GM19372 (cell line): ENCODE measurements at regions not wholly inside any gene's neighbourhood (a gene's known extent, or its start where the extent isn't known, plus 50 kb on each side); places are given as distances from the start of the nearest gene placed in this dataset.

Source experiments
- ATAC-seq: cut with Tn5 transposase; IDR thresholded peaks from one replicate; pipeline ENCODE4 v1.9.1; 2021; ENCODE audit warnings: mild to moderate bottlenecking, low read depth, moderate library complexity; ENCODE audit not compliant: unreplicated experiment

- ATAC-seq, result no peak
Measured at GRCh38 chr5:54859316-54859715, 126.1 kb downstream of the ESM1 start.

GRCh38 chr5:54854883-54855581, 130.4 kb downstream of the ESM1 start:
- ATAC-seq, result no peak

- no peak for ATAC-seq
Measured at GRCh38 chr5:54852007-54852406, 133.4 kb downstream of the ESM1 start.

GRCh38 chr5:54851449-54851848, 133.9 kb downstream of the ESM1 start:
- ATAC-seq, result no peak

- no peak for ATAC-seq
Measured at GRCh38 chr5:54848581-54848980, 136.8 kb downstream of the ESM1 start.

- ATAC-seq, result no peak
Measured at GRCh38 chr5:54845567-54845941, 139.8 kb downstream of the ESM1 start.

GRCh38 chr5:54844905-54845566, 140.4 kb downstream of the ESM1 start:
- no peak for ATAC-seq

DNA sequence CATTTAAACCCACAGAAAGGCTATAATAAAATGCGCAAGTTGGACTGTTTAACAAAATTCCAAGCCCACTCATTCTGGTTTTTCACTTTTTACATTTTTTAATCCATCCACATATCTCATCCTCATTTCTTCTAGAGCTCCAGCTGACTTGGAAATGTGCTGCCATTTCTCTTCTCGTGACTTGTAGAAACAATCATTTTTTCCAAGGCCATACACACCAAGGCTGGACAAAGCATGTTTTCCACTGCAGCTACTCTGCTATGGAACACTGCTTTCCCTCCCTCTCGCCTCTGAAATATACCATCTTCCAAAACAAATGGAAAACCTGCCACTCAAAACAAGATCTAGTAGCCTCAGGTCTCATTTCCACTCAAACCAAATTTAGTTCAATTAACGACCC, 141.1 kb downstream of the ESM1 start:
- no peak for ATAC-seq

DNA sequence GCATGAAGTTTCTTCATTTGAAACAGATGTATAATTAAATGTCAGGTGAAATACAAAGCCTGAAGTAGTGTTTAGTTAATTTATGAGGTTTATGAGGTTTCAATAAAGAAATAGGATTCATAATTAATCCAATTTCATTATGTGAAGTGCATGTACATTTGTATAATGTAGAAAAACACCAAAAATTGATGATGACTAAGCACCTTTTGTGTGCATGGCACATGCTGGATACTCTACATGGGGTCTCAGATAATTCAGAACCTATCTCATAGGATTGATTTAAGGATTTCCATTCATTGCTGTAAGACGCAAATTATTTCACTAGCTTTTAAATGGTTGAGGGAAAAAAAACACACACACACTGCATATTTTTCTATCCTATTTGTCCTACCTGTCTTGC, 143.9 kb downstream of the ESM1 start:
- no peak for ATAC-seq

- no peak for ATAC-seq
Measured at GRCh38 chr5:54838843-54839242, 146.6 kb downstream of the ESM1 start.

GRCh38 chr5:54837981-54838380, 147.4 kb downstream of the ESM1 start:
- no peak for ATAC-seq

- no peak for ATAC-seq
Measured at GRCh38 chr5:54837093-54837492, 148.3 kb downstream of the ESM1 start.

- no peak for ATAC-seq
Measured at GRCh38 chr5:54835647-54836046, 149.7 kb downstream of the ESM1 start.

GRCh38 chr5:54834121-54834842, 151.1 kb downstream of the ESM1 start:
- no peak for ATAC-seq

- ATAC-seq, result no peak
Measured at GRCh38 chr5:54833590-54833989, 151.8 kb downstream of the ESM1 start.

GRCh38 chr5:54832858-54833257, 152.5 kb downstream of the ESM1 start:
- ATAC-seq, result no peak

- ATAC-seq, result no peak
Measured at GRCh38 chr5:54832045-54832444, 153.3 kb downstream of the ESM1 start.

DNA sequence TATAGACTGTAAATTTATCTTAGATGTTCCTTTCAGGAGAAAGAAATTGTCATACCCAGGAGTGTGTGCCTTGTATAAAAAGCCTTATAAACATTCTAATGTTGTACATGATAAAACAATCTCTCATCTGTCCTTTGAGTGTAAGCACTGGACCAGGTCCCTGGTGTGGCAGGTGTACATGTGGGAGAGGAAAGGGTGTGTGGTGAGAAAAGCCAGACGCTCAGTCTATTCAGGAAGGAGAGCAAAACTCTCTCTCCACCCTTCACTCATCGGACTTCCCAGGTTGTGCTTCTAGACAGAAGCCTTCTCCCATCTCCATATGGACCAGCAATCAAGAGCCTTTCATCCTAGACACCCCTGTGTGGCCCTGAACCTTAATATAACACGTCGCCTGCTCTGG, 154.2 kb downstream of the ESM1 start:
- ATAC-seq, result no peak

GRCh38 chr5:54829676-54830535, 155.5 kb downstream of the ESM1 start:
- ATAC-seq, result no peak

GRCh38 chr5:54829102-54829501, 156.3 kb downstream of the ESM1 start:
- ATAC-seq, result no peak

DNA sequence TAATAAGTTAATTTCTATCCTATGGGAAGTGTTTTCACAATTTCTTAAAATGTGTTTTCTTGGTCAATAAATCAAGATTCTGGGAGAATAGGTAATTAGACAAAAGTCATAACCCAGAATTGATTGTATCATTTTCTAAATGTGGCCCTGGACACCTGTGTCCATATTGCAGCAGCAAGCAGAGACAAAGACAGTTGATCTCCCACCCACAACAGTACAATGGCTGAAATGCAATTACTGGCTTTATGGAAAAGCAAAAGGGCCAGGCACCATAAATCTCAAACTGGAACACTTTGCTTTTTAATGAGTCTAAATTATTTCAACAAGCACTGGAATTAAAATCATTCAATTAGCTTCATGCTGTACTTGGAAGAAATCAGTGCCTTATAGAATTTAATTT, 157.2 kb downstream of the ESM1 start:
- no peak for ATAC-seq
